T1000 (cell line): ENCODE measurements at regions not wholly inside any gene's neighbourhood (a gene's known extent, or its start where the extent isn't known, plus 50 kb on each side); places are given as distances from the start of the nearest gene placed in this dataset.
"Not testable (repeated sequence)": the region's sequence is repeated elsewhere in the genome, so short reads cannot be mapped to it uniquely, and the experiment has no call there.

Source experiments
- DNase-seq: peaks from one replicate; lab custom pipeline; 2025; ENCODE audit warnings: mixed read lengths; lab: John Stamatoyannopoulos, UW

GRCh38 chr5:62886603-62887315 lies 308.1 kb downstream of the LRRC70 start:
- no peak for DNase-seq

GRCh38 chr5:62837330-62837729 lies 258.7 kb downstream of the LRRC70 start:
- not testable (repeated sequence) for DNase-seq

- no peak for DNase-seq
Measured at GRCh38 chr5:62829604-62829986, 251.0 kb downstream of the LRRC70 start.

GRCh38 chr5:62828742-62829603 lies 250.4 kb downstream of the LRRC70 start:
- no peak for DNase-seq

- no peak for DNase-seq
Measured at GRCh38 chr5:62825623-62826220, 247.1 kb downstream of the LRRC70 start.

- no peak for DNase-seq
Measured at GRCh38 chr5:62824936-62825335, 246.3 kb downstream of the LRRC70 start.

GRCh38 chr5:62817043-62817442 lies 238.4 kb downstream of the LRRC70 start:
- DNase-seq: not testable (repeated sequence)

- DNase-seq: no peak
Measured at GRCh38 chr5:62814991-62815390, 236.4 kb downstream of the LRRC70 start.

- no peak for DNase-seq
Measured at GRCh38 chr5:62812621-62813255, 234.1 kb downstream of the LRRC70 start.

- not testable (repeated sequence) for DNase-seq
Measured at GRCh38 chr5:62804819-62805218, 226.2 kb downstream of the LRRC70 start.

GRCh38 chr5:62795926-62796325 lies 217.3 kb downstream of the LRRC70 start:
- DNase-seq: no peak

- DNase-seq: no peak
Measured at GRCh38 chr5:62794456-62794855, 215.8 kb downstream of the LRRC70 start.

GRCh38 chr5:62791059-62791458 lies 212.4 kb downstream of the LRRC70 start:
- DNase-seq: no peak

- DNase-seq: no peak
Measured at GRCh38 chr5:62790348-62790747, 211.7 kb downstream of the LRRC70 start.

GRCh38 chr5:62786099-62786498 lies 207.5 kb downstream of the LRRC70 start:
- no peak for DNase-seq

GRCh38 chr5:62785588-62785987 lies 207.0 kb downstream of the LRRC70 start:
- no peak for DNase-seq

- DNase-seq: no peak
Measured at GRCh38 chr5:62783374-62784057, 204.9 kb downstream of the LRRC70 start.

GRCh38 chr5:62780888-62781287 lies 202.3 kb downstream of the LRRC70 start:
- DNase-seq: no peak

GRCh38 chr5:62780230-62780629 lies 201.6 kb downstream of the LRRC70 start:
- DNase-seq: no peak

- DNase-seq: no peak
Measured at GRCh38 chr5:62779010-62779422, 200.4 kb downstream of the LRRC70 start.

- no peak for DNase-seq
Measured at GRCh38 chr5:62778316-62779009, 199.8 kb downstream of the LRRC70 start.
